ENCODE measurements at regions not wholly inside any gene's neighbourhood (a gene's known extent, or its start where the extent isn't known, plus 50 kb on each side); places are given as distances from the start of the nearest gene placed in this dataset.

DNA sequence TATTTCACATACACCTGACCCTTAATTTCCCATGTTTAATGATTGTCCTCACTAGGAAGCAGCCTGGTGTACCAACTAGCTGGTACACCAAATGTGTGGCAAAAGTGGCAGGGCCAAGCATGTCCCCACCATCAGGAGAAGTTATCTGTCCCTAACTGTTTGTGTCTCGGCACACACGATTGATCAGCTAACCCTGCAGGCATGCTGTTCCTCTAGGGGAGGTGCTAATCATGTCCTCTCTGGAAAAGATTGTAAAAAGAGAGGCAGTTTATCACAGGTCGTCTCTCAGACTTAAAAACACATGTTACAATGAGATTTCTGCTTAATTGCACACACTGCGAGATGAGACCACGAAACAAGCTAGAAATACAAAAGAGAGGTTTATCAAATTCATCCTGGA, 342.7 kb downstream of the DIRAS2 start:
- no peak for DNase-seq
- POLR2A ChIA-PET, result no interaction called here
- TF ChIP-seq, protein P1, sequence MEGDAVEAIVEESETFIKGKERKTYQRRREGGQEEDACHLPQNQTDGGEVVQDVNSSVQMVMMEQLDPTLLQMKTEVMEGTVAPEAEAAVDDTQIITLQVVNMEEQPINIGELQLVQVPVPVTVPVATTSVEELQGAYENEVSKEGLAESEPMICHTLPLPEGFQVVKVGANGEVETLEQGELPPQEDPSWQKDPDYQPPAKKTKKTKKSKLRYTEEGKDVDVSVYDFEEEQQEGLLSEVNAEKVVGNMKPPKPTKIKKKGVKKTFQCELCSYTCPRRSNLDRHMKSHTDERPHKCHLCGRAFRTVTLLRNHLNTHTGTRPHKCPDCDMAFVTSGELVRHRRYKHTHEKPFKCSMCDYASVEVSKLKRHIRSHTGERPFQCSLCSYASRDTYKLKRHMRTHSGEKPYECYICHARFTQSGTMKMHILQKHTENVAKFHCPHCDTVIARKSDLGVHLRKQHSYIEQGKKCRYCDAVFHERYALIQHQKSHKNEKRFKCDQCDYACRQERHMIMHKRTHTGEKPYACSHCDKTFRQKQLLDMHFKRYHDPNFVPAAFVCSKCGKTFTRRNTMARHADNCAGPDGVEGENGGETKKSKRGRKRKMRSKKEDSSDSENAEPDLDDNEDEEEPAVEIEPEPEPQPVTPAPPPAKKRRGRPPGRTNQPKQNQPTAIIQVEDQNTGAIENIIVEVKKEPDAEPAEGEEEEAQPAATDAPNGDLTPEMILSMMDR (IDR thresholded peaks at IDR 0.05; ENCODE audit: insufficient read depth in 1 of 2, low read depth in 1 of 2, low read length in 1 of 2, severe bottlenecking in 1 of 2, unreplicated experiment in 1 of 2), result no peak
- H3K36me3 ChIP-seq (ENCODE audit: control insufficient read depth, insufficient read depth, low read length), result no peaks in the 10 kb centered on the region
- Mint-ChIP-seq H3K4me3 (ENCODE audit: unreplicated experiment) (no peak overlapping the region), H3K27me3 (ENCODE audit: insufficient read depth, unreplicated experiment) (no peaks in the 10 kb centered on the region), H3K9me3 (ENCODE audit: unreplicated experiment) (no peaks in the 10 kb centered on the region), H3K36me3 (ENCODE audit: insufficient read depth, unreplicated experiment) (no peaks in the 10 kb centered on the region), H3K4me1 (ENCODE audit: low read depth, unreplicated experiment) (no peaks in the 10 kb centered on the region), H3K27ac (ENCODE audit: unreplicated experiment) (no peak overlapping the region)
- intact Hi-C loops (cut with micrococcal nuclease; ENCODE audit: unreplicated experiment), result no loop called here
- no peaks in the 10 kb centered on the region for H3K27me3 ChIP-seq (replicated peaks; ENCODE audit: control insufficient read depth, insufficient read depth, low read length)
- H3K9me3 ChIP-seq, result no peaks in the 10 kb centered on the region
- H3K4me1 ChIP-seq, result no peaks in the 10 kb centered on the region; the same call in 1 of the 2 replicates
- CTCF ChIA-PET, result no interaction called here
- BruUV-seq (replicated peaks), result no TSS peak
- H3K4me3 ChIP-seq (ENCODE audit: low read depth, low read length), result no peak overlapping the region

DNA sequence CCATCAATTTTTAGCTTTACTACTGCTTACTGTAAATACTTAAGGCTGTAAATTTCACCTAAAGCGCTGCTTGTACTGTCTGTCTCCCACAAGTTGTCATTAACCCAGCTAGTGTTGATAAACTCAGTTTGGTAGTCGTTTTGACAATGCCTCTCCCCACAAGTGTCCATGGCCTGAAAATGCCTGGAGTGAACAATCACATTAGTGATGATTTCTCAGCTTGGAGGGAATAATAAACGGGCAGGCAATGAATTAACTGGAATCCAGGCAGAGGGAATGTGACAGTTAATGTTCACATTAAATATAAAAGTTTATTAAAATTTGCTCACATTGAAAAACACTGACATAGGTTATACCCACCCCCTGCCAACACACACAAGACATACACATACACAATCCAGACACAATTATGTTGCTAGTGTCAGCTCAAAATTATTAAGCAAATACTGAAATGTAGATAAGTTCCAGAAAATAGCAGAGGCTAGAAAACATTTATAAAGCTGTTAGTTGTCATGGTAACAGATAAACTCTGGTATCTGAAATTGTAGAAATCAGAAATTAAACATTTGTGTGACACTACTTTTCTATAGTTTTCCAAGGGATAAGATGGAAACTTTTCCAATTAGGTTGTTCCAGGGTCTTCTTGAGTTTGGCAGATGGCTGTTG, 341.9 kb downstream of the DIRAS2 start:
- intact Hi-C loops (cut with micrococcal nuclease; ENCODE audit: unreplicated experiment), result no loop called here
- no peaks in the 10 kb centered on the region for H3K4me1 Mint-ChIP-seq (ENCODE audit: low read depth, unreplicated experiment)
- H3K27ac Mint-ChIP-seq (ENCODE audit: unreplicated experiment), result peak overlapping the region; percentile 39
- ChIA-PET POLR2A (no interaction called here), CTCF (no interaction called here)
- no TSS peak for BruUV-seq (replicated peaks)
- Histone ChIP-seq H3K4me3 (ENCODE audit: low read depth, low read length) (no peak overlapping the region), H3K4me1 (no peaks in the 10 kb centered on the region; the same call in 1 of the 2 replicates), H3K9me3 (no peaks in the 10 kb centered on the region), H3K36me3 (ENCODE audit: control insufficient read depth, insufficient read depth, low read length) (no peaks in the 10 kb centered on the region), H3K27me3 (replicated peaks; ENCODE audit: control insufficient read depth, insufficient read depth, low read length) (no peaks in the 10 kb centered on the region)
- H3K4me3 Mint-ChIP-seq (ENCODE audit: unreplicated experiment), result no peak overlapping the region
- H3K9me3 Mint-ChIP-seq (ENCODE audit: unreplicated experiment), result no peaks in the 10 kb centered on the region
- DNase-seq, result no peak
- no peaks in the 10 kb centered on the region for H3K36me3 Mint-ChIP-seq (ENCODE audit: insufficient read depth, unreplicated experiment)
- H3K27me3 Mint-ChIP-seq (ENCODE audit: insufficient read depth, unreplicated experiment), result no peaks in the 10 kb centered on the region
- TF ChIP-seq, protein P1 (IDR thresholded peaks at IDR 0.05; ENCODE audit: insufficient read depth in 1 of 2, low read depth in 1 of 2, low read length in 1 of 2, severe bottlenecking in 1 of 2, unreplicated experiment in 1 of 2), result no peak

DNA sequence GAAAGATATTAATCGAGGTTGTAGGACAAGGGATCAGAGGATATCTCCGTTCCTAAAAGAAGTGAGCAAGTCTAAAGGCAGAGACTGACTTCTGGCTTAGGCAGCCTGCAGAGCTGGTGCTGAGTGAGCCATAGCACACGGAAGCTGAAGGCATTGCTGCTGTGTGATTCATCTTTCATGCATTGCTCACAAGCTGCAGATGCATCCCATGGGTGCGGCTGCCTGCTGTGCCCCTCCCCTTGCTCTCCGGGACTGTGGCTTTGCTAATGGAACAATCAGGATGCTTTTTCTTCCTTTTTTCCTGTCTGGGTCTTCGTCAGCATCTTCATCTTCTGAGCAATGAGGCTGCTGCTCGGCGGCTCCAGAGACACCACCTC, 341.4 kb downstream of the DIRAS2 start:
- Mint-ChIP-seq H3K27me3 (ENCODE audit: insufficient read depth, unreplicated experiment) (no peaks in the 10 kb centered on the region), H3K9me3 (ENCODE audit: unreplicated experiment) (no peaks in the 10 kb centered on the region), H3K27ac (ENCODE audit: unreplicated experiment) (peak overlapping the region; percentile 39), H3K4me3 (ENCODE audit: unreplicated experiment) (no peak overlapping the region), H3K4me1 (ENCODE audit: low read depth, unreplicated experiment) (no peaks in the 10 kb centered on the region), H3K36me3 (ENCODE audit: insufficient read depth, unreplicated experiment) (no peaks in the 10 kb centered on the region)
- intact Hi-C loops (cut with micrococcal nuclease; ENCODE audit: unreplicated experiment), result no loop called here
- ChIA-PET CTCF (no interaction called here), POLR2A (no interaction called here)
- TF ChIP-seq, protein P1 (IDR thresholded peaks at IDR 0.05; ENCODE audit: insufficient read depth in 1 of 2, low read depth in 1 of 2, low read length in 1 of 2, severe bottlenecking in 1 of 2, unreplicated experiment in 1 of 2), result no peak
- Histone ChIP-seq H3K9me3 (no peaks in the 10 kb centered on the region), H3K4me3 (ENCODE audit: low read depth, low read length) (no peak overlapping the region), H3K4me1 (no peaks in the 10 kb centered on the region; the same call in 1 of the 2 replicates), H3K27me3 (replicated peaks; ENCODE audit: control insufficient read depth, insufficient read depth, low read length) (no peaks in the 10 kb centered on the region), H3K36me3 (ENCODE audit: control insufficient read depth, insufficient read depth, low read length) (no peaks in the 10 kb centered on the region)
- peak; percentile 30 to 61 for DNase-seq
- no TSS peak for BruUV-seq (replicated peaks)

All from Caco-2 (cell line).